ENCODE measurements at regions not wholly inside any gene's neighbourhood (a gene's known extent, or its start where the extent isn't known, plus 50 kb on each side); places are given as distances from the start of the nearest gene placed in this dataset.
"Not testable (repeated sequence)": the region's sequence is repeated elsewhere in the genome, so short reads cannot be mapped to it uniquely, and the experiment has no call there.

GRCh38 chr11:119586181-119586580 lies 142.8 kb downstream of the NECTIN1 start:
- no peak for DNase-seq

- DNase-seq = no peak
Measured at GRCh38 chr11:119585043-119585781, 143.8 kb downstream of the NECTIN1 start.

- DNase-seq = no peak
Measured at GRCh38 chr11:119584193-119585042, 144.6 kb downstream of the NECTIN1 start.

GRCh38 chr11:119583585-119583984 lies 145.4 kb downstream of the NECTIN1 start:
- DNase-seq = no peak

- DNase-seq = not testable (repeated sequence)
Measured at GRCh38 chr11:119581396-119581795, 147.6 kb downstream of the NECTIN1 start.

GRCh38 chr11:119580751-119581150 lies 148.2 kb downstream of the NECTIN1 start:
- DNase-seq = no peak

- DNase-seq = no peak
Measured at GRCh38 chr11:119580081-119580480, 148.9 kb downstream of the NECTIN1 start.

GRCh38 chr11:119578521-119579191 lies 150.3 kb downstream of the NECTIN1 start:
- no peak for DNase-seq

GRCh38 chr11:119573858-119574257 lies 150.9 kb upstream of the THY1 start:
- DNase-seq = no peak

GRCh38 chr11:119572481-119573424 lies 149.8 kb upstream of the THY1 start:
- DNase-seq = no peak

- no peak for DNase-seq
Measured at GRCh38 chr11:119571311-119571710, 148.3 kb upstream of the THY1 start.

- no peak for DNase-seq
Measured at GRCh38 chr11:119567688-119568582, 145.0 kb upstream of the THY1 start.

- no peak for DNase-seq
Measured at GRCh38 chr11:119566319-119566718, 143.3 kb upstream of the THY1 start.

GRCh38 chr11:119565693-119566092 lies 142.7 kb upstream of the THY1 start:
- not testable (repeated sequence) for DNase-seq

- DNase-seq = no peak
Measured at GRCh38 chr11:119560961-119561360, 138.0 kb upstream of the THY1 start.

GRCh38 chr11:119560291-119560690 lies 137.3 kb upstream of the THY1 start:
- DNase-seq = no peak

- DNase-seq = no peak
Measured at GRCh38 chr11:119552106-119552485, 129.1 kb upstream of the THY1 start.

GRCh38 chr11:119551420-119552105 lies 128.6 kb upstream of the THY1 start:
- no peak for DNase-seq

GRCh38 chr11:119550053-119550752 lies 127.2 kb upstream of the THY1 start:
- DNase-seq = no peak

GRCh38 chr11:119547511-119547910 lies 124.5 kb upstream of the THY1 start:
- no peak for DNase-seq

All from stimulated activated CD4-positive, alpha-beta T cell treated with anti-CD3 and anti-CD28 coated beads, Interleukin-4, amount 100 ng/mL, for 4 hours (primary cell).